ENCODE measurements at regions not wholly inside any gene's neighbourhood (a gene's known extent, or its start where the extent isn't known, plus 50 kb on each side); places are given as distances from the start of the nearest gene placed in this dataset.

- no peaks in the 10 kb centered on the region for H3K9me3 ChIP-seq (ENCODE audit: control insufficient read depth in 2 of 2, low read length in 2 of 2)
- no peak overlapping the region for H3K27ac ChIP-seq (ENCODE audit: insufficient read depth, low read length, poor library complexity, severe bottlenecking)
- Mint-ChIP-seq H3K4me3 (no peak overlapping the region), H3K9me3 (peaks cover 0 to 11% (median 1%) of the 10 kb centered on the region in 7 donors), H3K27ac (no peak overlapping the region), H3K4me1 (no peaks in the 10 kb centered on the region), H3K36me3 (no peaks in the 10 kb centered on the region), H3K27me3 (no peaks in the 10 kb centered on the region)
- H3K4me1 ChIP-seq (ENCODE audit: control insufficient read depth, insufficient read depth, low read length, poor library complexity, severe bottlenecking), result no peaks in the 10 kb centered on the region
- ATAC-seq (ENCODE audit: low read depth in 2 of 2) (no peak), DNase-seq (no peak)
- no peaks in the 10 kb centered on the region for H3K27me3 ChIP-seq (ENCODE audit: control insufficient read depth, insufficient read depth, low read length)
- H3K36me3 ChIP-seq (ENCODE audit: control insufficient read depth, insufficient read depth, low read length), result no peaks in the 10 kb centered on the region
- H3K4me3 ChIP-seq (ENCODE audit: low read depth, low read length), result no peak overlapping the region
Observed at GRCh38 chr12:115806000-115806399, 471.5 kb downstream of the MED13L start.

DNA sequence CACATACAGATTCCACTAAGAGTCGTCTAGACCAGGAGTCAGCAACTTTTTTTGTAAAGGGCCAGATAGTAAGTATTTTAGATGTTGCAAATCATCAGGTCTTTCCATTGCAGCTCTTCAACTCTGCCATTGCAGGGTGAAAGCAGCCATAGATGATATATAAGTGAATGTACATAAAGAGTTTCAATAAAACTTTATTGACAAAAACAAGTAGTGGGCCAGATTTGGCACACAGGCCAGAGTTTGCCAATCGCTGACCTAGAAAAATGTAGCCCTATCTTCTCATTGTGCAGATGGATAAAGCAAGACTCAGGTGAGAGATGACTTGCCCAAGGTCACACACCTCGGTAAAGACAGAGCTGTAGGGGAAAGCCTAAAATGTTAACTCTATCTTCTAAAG is 474.7 kb downstream of the MED13L start:
- Histone ChIP-seq H3K9me3 (ENCODE audit: control insufficient read depth in 2 of 2, low read length in 2 of 2) (no peaks in the 10 kb centered on the region), H3K4me1 (ENCODE audit: control insufficient read depth, insufficient read depth, low read length, poor library complexity, severe bottlenecking) (no peaks in the 10 kb centered on the region), H3K27me3 (ENCODE audit: control insufficient read depth, insufficient read depth, low read length) (no peaks in the 10 kb centered on the region), H3K4me3 (ENCODE audit: low read depth, low read length) (no peak overlapping the region), H3K27ac (ENCODE audit: insufficient read depth, low read length, poor library complexity, severe bottlenecking) (no peak overlapping the region), H3K36me3 (ENCODE audit: control insufficient read depth, insufficient read depth, low read length) (no peaks in the 10 kb centered on the region)
- no peaks in the 10 kb centered on the region for H3K4me1 Mint-ChIP-seq
- H3K36me3 Mint-ChIP-seq, result no peaks in the 10 kb centered on the region
- no peaks in the 10 kb centered on the region for H3K27me3 Mint-ChIP-seq
- no peak for DNase-seq
- no peak for ATAC-seq (ENCODE audit: low read depth in 2 of 2)
- no peak overlapping the region for H3K4me3 Mint-ChIP-seq
- peaks cover 0 to 4% (median 2%) of the 10 kb centered on the region in 7 donors for H3K9me3 Mint-ChIP-seq
- H3K27ac Mint-ChIP-seq, result no peak overlapping the region

DNA sequence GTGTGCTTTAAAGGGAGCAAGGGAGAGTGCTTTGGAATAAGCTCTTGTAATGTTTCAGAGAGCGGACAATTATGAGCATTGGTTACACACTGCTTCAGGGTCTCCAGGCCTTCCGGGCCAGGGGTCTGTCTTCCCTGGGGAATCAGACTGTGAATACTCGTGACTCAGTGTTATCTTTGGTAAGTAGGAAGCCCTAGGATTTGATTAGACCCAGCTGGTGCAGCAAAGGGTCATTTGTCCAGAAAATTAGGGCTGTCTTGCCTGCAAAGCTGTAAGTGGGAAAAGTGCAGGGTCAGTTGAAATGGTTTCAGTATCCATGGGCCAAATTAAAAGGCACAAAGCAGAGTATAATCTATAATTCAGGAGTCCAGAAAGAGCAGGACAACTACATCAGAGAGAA is 475.6 kb downstream of the MED13L start:
- Mint-ChIP-seq H3K27ac (no peak overlapping the region), H3K9me3 (peaks cover 0 to 3% (median 2%) of the 10 kb centered on the region in 7 donors), H3K27me3 (no peaks in the 10 kb centered on the region), H3K36me3 (no peaks in the 10 kb centered on the region), H3K4me3 (no peak overlapping the region), H3K4me1 (no peaks in the 10 kb centered on the region)
- H3K9me3 ChIP-seq (ENCODE audit: control insufficient read depth in 2 of 2, low read length in 2 of 2), result no peaks in the 10 kb centered on the region
- DNase-seq (no peak), ATAC-seq (ENCODE audit: low read depth in 2 of 2) (no peak)
- H3K4me3 ChIP-seq (ENCODE audit: low read depth, low read length), result no peak overlapping the region
- H3K4me1 ChIP-seq (ENCODE audit: control insufficient read depth, insufficient read depth, low read length, poor library complexity, severe bottlenecking), result no peaks in the 10 kb centered on the region
- H3K27me3 ChIP-seq (ENCODE audit: control insufficient read depth, insufficient read depth, low read length), result no peaks in the 10 kb centered on the region
- H3K36me3 ChIP-seq (ENCODE audit: control insufficient read depth, insufficient read depth, low read length), result no peaks in the 10 kb centered on the region
- H3K27ac ChIP-seq (ENCODE audit: insufficient read depth, low read length, poor library complexity, severe bottlenecking), result no peak overlapping the region

DNA sequence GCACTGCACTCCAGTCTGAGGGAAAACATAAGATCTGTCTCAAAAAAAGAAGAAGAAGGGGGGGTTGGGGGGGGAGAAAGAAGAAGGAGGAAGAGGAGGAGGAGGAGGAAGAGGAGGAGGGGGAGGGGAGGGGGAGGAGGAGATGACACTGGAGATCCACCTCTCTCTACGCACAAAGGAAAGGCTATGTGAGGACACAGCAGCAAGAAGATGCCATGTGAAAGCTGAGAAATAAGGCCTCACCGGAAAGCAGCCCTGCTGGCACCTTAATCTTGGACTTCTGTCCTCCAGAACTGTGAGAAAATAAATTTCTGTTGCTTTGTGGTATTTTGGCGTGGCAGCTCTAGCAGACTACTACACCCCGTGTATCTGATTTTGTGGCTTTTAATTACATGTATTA is 477.9 kb downstream of the MED13L start:
- no peaks in the 10 kb centered on the region for H3K4me1 Mint-ChIP-seq
- H3K36me3 Mint-ChIP-seq, result no peaks in the 10 kb centered on the region
- no peak overlapping the region for H3K27ac Mint-ChIP-seq
- peaks cover 0 to 5% (median 1%) of the 10 kb centered on the region in 7 donors for H3K9me3 Mint-ChIP-seq
- no peaks in the 10 kb centered on the region for H3K9me3 ChIP-seq (ENCODE audit: control insufficient read depth in 2 of 2, low read length in 2 of 2)
- H3K36me3 ChIP-seq (ENCODE audit: control insufficient read depth, insufficient read depth, low read length), result no peaks in the 10 kb centered on the region
- DNase-seq (no peak), ATAC-seq (ENCODE audit: low read depth in 2 of 2) (no peak)
- no peaks in the 10 kb centered on the region for H3K27me3 ChIP-seq (ENCODE audit: control insufficient read depth, insufficient read depth, low read length)
- no peak overlapping the region for H3K27ac ChIP-seq (ENCODE audit: insufficient read depth, low read length, poor library complexity, severe bottlenecking)
- H3K27me3 Mint-ChIP-seq, result no peaks in the 10 kb centered on the region
- H3K4me1 ChIP-seq (ENCODE audit: control insufficient read depth, insufficient read depth, low read length, poor library complexity, severe bottlenecking), result no peaks in the 10 kb centered on the region
- H3K4me3 Mint-ChIP-seq, result no peak overlapping the region
- no peak overlapping the region for H3K4me3 ChIP-seq (ENCODE audit: low read depth, low read length)

GRCh38 chr12:115798309-115798917 is 479.1 kb downstream of the MED13L start:
- H3K9me3 ChIP-seq (ENCODE audit: control insufficient read depth in 2 of 2, low read length in 2 of 2), result no peaks in the 10 kb centered on the region
- H3K4me1 ChIP-seq (ENCODE audit: control insufficient read depth, insufficient read depth, low read length, poor library complexity, severe bottlenecking), result no peaks in the 10 kb centered on the region
- H3K36me3 ChIP-seq (ENCODE audit: control insufficient read depth, insufficient read depth, low read length), result no peaks in the 10 kb centered on the region
- no peak overlapping the region for H3K4me3 Mint-ChIP-seq
- H3K27ac ChIP-seq (ENCODE audit: insufficient read depth, low read length, poor library complexity, severe bottlenecking), result no peak overlapping the region
- no peak for DNase-seq
- no peak overlapping the region for H3K27ac Mint-ChIP-seq
- no peaks in the 10 kb centered on the region for H3K4me1 Mint-ChIP-seq
- no peaks in the 10 kb centered on the region for H3K36me3 Mint-ChIP-seq
- no peaks in the 10 kb centered on the region for H3K27me3 Mint-ChIP-seq
- no peak overlapping the region for H3K4me3 ChIP-seq (ENCODE audit: low read depth, low read length)
- ATAC-seq (ENCODE audit: low read depth in 2 of 2), result no peak
- H3K27me3 ChIP-seq (ENCODE audit: control insufficient read depth, insufficient read depth, low read length), result no peaks in the 10 kb centered on the region
- peaks cover 0 to 5% (median 1%) of the 10 kb centered on the region in 7 donors for H3K9me3 Mint-ChIP-seq

- H3K4me3 Mint-ChIP-seq, result no peak overlapping the region
- peaks cover 0 to 4% (median 3%) of the 10 kb centered on the region in 7 donors for H3K9me3 Mint-ChIP-seq
Observed at GRCh38 chr12:115794659-115795081, 482.8 kb downstream of the MED13L start.

DNA sequence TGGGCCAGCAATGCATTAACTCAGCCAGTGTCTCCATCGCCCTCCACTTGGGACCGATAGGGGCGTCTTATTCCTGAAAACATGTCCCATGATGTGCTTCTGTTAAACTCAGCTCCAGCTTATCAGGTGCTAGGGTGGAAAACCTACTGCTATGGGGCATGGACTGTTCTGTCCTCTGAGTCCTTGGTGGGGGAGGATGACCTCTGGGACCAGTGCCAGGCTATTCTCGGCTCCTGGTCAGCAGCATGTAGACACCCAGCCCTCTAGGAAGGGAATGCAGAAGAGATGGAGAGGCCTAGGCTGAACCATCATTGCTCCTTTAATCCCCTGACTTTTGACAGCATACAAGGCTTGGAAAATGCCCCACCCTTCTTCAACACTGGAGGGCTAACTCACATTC is 486.2 kb downstream of the MED13L start:
- no peaks in the 10 kb centered on the region for H3K4me1 Mint-ChIP-seq
- H3K36me3 Mint-ChIP-seq, result no peaks in the 10 kb centered on the region
- no peak for DNase-seq

More at GRCh38 chr12:115794659-115795081, 482.8 kb downstream of the MED13L start:
- Histone ChIP-seq H3K36me3 (ENCODE audit: control insufficient read depth, insufficient read depth, low read length) (no peaks in the 10 kb centered on the region), H3K9me3 (ENCODE audit: control insufficient read depth in 2 of 2, low read length in 2 of 2) (no peaks in the 10 kb centered on the region), H3K27me3 (ENCODE audit: control insufficient read depth, insufficient read depth, low read length) (no peaks in the 10 kb centered on the region), H3K27ac (ENCODE audit: insufficient read depth, low read length, poor library complexity, severe bottlenecking) (no peak overlapping the region), H3K4me3 (ENCODE audit: low read depth, low read length) (no peak overlapping the region), H3K4me1 (ENCODE audit: control insufficient read depth, insufficient read depth, low read length, poor library complexity, severe bottlenecking) (no peaks in the 10 kb centered on the region)
- Mint-ChIP-seq H3K4me1 (no peaks in the 10 kb centered on the region), H3K36me3 (no peaks in the 10 kb centered on the region), H3K27me3 (no peaks in the 10 kb centered on the region), H3K27ac (no peak overlapping the region)
- ATAC-seq (ENCODE audit: low read depth in 2 of 2) (no peak), DNase-seq (no peak)

GRCh38 chr12:115790526-115790925 is 487.0 kb downstream of the MED13L start:
- H3K36me3 ChIP-seq (ENCODE audit: control insufficient read depth, insufficient read depth, low read length), result no peaks in the 10 kb centered on the region
- no peaks in the 10 kb centered on the region for H3K4me1 ChIP-seq (ENCODE audit: control insufficient read depth, insufficient read depth, low read length, poor library complexity, severe bottlenecking)
- Mint-ChIP-seq H3K36me3 (no peaks in the 10 kb centered on the region), H3K9me3 (peaks cover 0 to 4% (median 2%) of the 10 kb centered on the region in 7 donors), H3K4me1 (no peaks in the 10 kb centered on the region), H3K27me3 (peaks cover 4% of the 10 kb centered on the region), H3K27ac (no peak overlapping the region), H3K4me3 (no peak overlapping the region)
- no peaks in the 10 kb centered on the region for H3K9me3 ChIP-seq (ENCODE audit: control insufficient read depth in 2 of 2, low read length in 2 of 2)
- no peak for ATAC-seq (ENCODE audit: low read depth in 2 of 2)
- no peak overlapping the region for H3K27ac ChIP-seq (ENCODE audit: insufficient read depth, low read length, poor library complexity, severe bottlenecking)
- no peak overlapping the region for H3K4me3 ChIP-seq (ENCODE audit: low read depth, low read length)
- no peaks in the 10 kb centered on the region for H3K27me3 ChIP-seq (ENCODE audit: control insufficient read depth, insufficient read depth, low read length)
- no peak for DNase-seq

More for the DNA sequence above, 486.2 kb downstream of the MED13L start:
- no peak for ATAC-seq (ENCODE audit: low read depth in 2 of 2)
- peaks cover 4% of the 10 kb centered on the region for H3K27me3 Mint-ChIP-seq
- H3K9me3 Mint-ChIP-seq, result peaks cover 0 to 4% (median 2%) of the 10 kb centered on the region in 7 donors
- H3K4me3 Mint-ChIP-seq, result no peak overlapping the region
- Histone ChIP-seq H3K27me3 (ENCODE audit: control insufficient read depth, insufficient read depth, low read length) (no peaks in the 10 kb centered on the region), H3K4me1 (ENCODE audit: control insufficient read depth, insufficient read depth, low read length, poor library complexity, severe bottlenecking) (no peaks in the 10 kb centered on the region), H3K36me3 (ENCODE audit: control insufficient read depth, insufficient read depth, low read length) (no peaks in the 10 kb centered on the region), H3K27ac (ENCODE audit: insufficient read depth, low read length, poor library complexity, severe bottlenecking) (no peak overlapping the region), H3K9me3 (ENCODE audit: control insufficient read depth in 2 of 2, low read length in 2 of 2) (no peaks in the 10 kb centered on the region), H3K4me3 (ENCODE audit: low read depth, low read length) (no peak overlapping the region)
- H3K27ac Mint-ChIP-seq, result no peak overlapping the region
